SU-DHL-6 (cell line): ENCODE measurements at regions not wholly inside any gene's neighbourhood (a gene's known extent, or its start where the extent isn't known, plus 50 kb on each side); places are given as distances from the start of the nearest gene placed in this dataset.

ENCODE experiments used
- CTCF ChIP-seq: fragments of 200-600 bp; sonication (generic); IDR thresholded peaks from one replicate; pipeline ENCODE4 v1.5.1; 2017; ENCODE audit warnings: antibody characterized with exemption, mild to moderate bottlenecking, low read length, moderate library complexity; ENCODE audit not compliant: insufficient read depth, poor library complexity, severe bottlenecking
- EZH2phosphoT487 ChIP-seq: fragments of 200-600 bp; sonication (generic), shearing (Covaris generic); conservative IDR thresholded peaks from 2 replicates; pipeline ENCODE4 v1.6.1; 2018; ENCODE audit warnings: mild to moderate bottlenecking, antibody characterized with exemption, low read length, moderate library complexity, mixed read lengths

GRCh38 chr16:10262377-10263132 lies 80.3 kb upstream of the GRIN2A start:
- TF ChIP-seq CTCF (no peak), EZH2phosphoT487 (no peak)
